ENCODE measurements at regions not wholly inside any gene's neighbourhood (a gene's known extent, or its start where the extent isn't known, plus 50 kb on each side); places are given as distances from the start of the nearest gene placed in this dataset.

GRCh38 chrY:16947221-16947620, 932.8 kb downstream of the CDY2B start:
- no peak for TF ChIP-seq CTCF (IDR thresholded peaks at IDR 0.05; ENCODE audit: borderline replicate concordance, extremely low read depth, low read length, poor library complexity, severe bottlenecking)
- no peak for TF ChIP-seq EZH2 (IDR thresholded peaks at IDR 0.05; ENCODE audit: borderline replicate concordance, low read depth, low read length, severe bottlenecking)
- no peak for ATAC-seq (ENCODE audit: insufficient read depth, low read depth)
- no peak overlapping the region for H3K4me3 ChIP-seq (ENCODE audit: low read depth in 1 of 2, low read length in 2 of 2)
- no peak overlapping the region for H2AFZ ChIP-seq (ENCODE audit: low read depth, low read length)
- DNase-seq = no peak
- H3K79me2 ChIP-seq (ENCODE audit: insufficient read depth, low read length) = no peaks in the 10 kb centered on the region
- no peaks in the 10 kb centered on the region for H3K4me1 ChIP-seq (ENCODE audit: insufficient read depth, low read length)
- H3K9ac ChIP-seq (ENCODE audit: low read depth, low read length) = no peak overlapping the region
- H3K4me2 ChIP-seq (ENCODE audit: insufficient read depth, low read length) = no peak overlapping the region
- H3K27me3 ChIP-seq (ENCODE audit: insufficient read depth, low read length, poor library complexity) = no peaks in the 10 kb centered on the region
- no peaks in the 10 kb centered on the region for H3K9me3 ChIP-seq (ENCODE audit: insufficient read depth, low read length, severe bottlenecking)
- H4K20me1 ChIP-seq (ENCODE audit: insufficient read depth, low read length) = no peaks in the 10 kb centered on the region
- no peaks in the 10 kb centered on the region for H3K36me3 ChIP-seq (ENCODE audit: insufficient read depth, low read length)
- no peak overlapping the region for H3K27ac ChIP-seq (ENCODE audit: low read length)

Measured in DND-41 (cell line).